Stimulated activated CD4-positive, alpha-beta T cell treated with anti-CD3 and anti-CD28 coated beads, Interleukin-2, amount 100 ng/mL, for 24 hours (primary cell): ENCODE measurements at regions not wholly inside any gene's neighbourhood (a gene's known extent, or its start where the extent isn't known, plus 50 kb on each side); places are given as distances from the start of the nearest gene placed in this dataset.

Source experiments
- DNase-seq, 2 donors: peaks; one replicate each; pipeline ENCODE4 v3.0.0-alpha.2; 2020

DNA sequence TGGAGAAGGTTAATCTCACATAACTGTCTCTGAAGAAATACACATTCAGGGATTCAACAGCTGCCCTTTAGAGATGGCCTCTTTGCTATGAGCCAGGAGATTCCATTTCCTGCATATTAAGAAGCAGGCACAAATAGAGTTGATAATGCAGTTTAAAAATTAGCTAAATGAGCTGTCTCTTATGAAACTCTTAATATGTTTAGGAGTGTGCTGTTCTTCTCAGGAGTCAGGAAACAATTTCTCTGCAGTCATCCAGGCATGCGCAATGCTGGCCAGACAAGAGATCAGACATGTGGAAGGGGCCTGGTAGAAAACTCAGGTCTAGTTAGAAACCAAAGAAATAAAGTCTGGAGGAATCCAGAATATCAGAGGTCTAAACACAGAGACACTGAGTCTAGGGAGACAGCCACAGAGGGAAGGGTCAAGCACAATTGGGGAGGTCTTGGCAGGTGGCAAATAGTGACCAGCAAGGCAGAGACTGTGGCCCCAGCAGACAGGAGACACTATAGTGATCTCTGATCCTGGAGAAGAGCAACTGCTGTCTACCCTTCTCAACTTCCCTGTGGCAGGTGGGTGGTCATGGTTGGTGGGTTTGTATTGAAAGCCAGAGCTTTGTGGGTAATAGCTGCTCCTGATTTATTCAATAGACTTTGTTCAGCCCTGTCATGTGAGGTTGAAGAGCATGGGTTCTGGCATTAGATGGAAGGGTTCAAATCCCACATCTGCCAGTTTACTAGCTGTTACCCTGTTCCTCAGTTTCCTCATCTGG is 185.8 kb upstream of the RMST start:
- DNase-seq = no peak

GRCh38 chr12:97283297-97283696 is 179.3 kb upstream of the RMST start:
- DNase-seq = peak in 1 of 2 donors; percentile 3

DNA sequence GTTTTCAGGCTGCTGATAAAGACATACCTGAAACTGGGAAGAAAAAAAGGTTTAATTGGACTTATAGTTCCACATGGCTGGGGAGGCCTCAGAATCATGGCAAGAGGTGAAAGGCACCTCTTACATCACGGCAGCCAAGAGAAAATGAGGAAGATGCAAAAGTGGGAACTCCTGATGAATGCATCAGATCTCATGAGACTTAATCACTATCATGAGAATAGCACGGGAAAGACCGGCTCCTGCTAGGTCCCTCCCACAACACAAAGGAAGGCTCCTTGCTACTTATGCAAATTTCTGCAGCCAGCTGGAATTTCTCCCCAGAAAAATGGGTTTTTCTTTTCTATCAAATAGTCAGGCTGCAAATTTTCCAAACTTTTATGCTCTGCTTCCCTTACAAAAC is 174.1 kb upstream of the RMST start:
- DNase-seq = no peak

GRCh38 chr12:97292588-97292987 is 170.0 kb upstream of the RMST start:
- no peak for DNase-seq

GRCh38 chr12:97293541-97293940 is 169.1 kb upstream of the RMST start:
- no peak for DNase-seq

DNA sequence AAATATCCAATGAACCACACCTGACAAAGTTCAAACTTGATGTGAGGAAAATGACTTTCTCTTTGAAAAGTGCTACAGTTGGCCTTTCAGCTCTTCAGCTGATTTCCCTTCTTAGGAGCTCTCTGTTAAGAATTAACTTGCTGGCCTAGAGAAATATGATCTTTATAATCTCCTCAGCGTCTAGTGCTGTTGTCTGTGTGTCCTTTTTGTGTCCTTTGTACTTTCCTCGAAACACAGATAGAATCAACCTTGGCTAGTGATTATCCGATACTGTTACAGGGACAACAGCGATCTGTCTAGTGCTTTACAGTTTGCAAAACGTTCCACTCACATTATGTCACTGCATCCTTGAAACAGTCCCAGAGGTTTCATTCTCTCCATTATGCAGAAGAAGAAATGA is 162.8 kb upstream of the RMST start:
- DNase-seq = no peak

- DNase-seq = no peak
Measured at GRCh38 chr12:97300431-97300830, 162.2 kb upstream of the RMST start.

GRCh38 chr12:97300891-97301290 is 161.7 kb upstream of the RMST start:
- no peak for DNase-seq

DNA sequence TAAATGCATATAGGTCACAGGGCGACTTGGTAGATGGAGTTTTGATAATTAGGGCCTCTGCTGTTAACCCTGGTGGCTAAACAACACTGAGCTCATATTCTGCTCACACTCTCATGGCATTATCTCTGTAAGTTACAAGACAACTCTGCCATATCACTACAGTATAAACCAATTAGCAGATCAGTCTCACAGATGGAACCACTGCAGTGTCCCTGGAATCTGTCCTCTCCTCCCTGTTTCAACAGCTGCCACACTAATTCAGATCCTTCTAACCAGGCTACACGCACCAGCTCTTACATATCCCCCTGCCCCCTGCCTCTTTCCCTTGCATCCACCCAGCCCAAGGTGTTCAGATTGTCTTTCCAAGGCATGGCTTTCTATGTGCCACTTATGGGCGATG is 161.0 kb upstream of the RMST start:
- DNase-seq = no peak

DNA sequence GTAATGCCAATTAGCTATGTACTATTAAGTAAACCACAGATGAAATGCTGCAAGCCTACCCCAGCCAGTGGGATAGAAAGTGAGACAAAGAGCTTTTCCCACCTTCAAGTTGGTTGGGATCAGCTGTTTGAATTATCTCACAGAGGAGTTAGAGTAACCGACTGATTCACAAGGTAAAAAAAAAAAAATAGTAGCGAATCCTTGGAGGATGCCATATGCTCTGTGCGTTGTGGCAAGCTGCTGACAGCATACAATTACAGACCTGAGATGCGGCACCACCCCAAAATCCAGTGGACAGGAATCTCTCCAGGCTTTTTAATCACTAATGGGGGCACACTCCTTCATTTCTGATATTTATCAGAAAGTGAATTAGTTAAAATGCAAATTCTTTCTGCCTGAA is 157.0 kb upstream of the RMST start:
- no peak for DNase-seq

DNA sequence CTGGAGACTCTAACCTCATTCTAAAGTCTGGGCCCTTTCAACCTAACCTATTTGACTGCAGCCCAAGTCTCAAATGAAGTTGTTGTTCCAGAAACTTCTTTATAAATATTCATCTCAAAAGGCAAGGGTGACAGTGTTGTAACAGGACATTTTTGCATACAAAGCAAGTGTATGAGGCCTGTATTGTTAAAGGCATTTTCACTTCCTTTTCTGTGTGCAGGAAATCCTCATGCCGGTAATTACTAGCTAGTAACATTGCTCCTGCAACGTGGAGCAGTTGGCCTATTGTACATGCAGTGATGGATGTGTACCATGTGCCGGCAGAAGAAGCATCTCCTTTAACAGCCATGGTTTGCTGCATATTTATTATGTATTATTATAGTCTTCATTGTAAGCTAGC is 156.5 kb upstream of the RMST start:
- no peak for DNase-seq

DNA sequence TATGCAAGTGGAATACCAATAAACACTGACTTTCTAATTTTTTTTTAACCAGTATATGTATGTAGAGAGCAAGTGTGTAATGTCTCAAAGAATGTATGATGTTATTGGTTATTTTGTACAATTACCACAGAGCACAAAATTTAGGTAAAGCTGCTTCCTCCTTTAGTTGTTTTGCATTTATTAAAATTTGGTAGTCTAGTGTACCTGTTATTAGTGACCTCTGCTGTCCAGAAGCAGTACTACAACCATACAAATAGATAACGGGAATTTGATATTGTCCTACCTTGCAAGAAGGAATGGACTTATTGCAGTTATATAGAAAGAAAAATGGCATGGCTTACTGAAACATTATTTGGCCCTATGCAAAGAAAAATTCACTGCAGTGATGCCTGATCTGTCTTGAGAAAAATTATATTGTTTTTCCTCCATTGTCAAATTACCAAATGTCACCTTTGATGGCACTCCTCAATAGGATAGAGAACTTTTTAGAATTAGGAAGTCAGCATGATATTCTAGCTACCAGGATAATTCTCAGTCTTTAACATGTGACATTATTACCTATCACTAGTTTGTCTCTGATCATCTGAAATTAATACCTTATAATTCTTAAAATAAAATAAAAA is 153.9 kb upstream of the RMST start:
- DNase-seq = no peak

DNA sequence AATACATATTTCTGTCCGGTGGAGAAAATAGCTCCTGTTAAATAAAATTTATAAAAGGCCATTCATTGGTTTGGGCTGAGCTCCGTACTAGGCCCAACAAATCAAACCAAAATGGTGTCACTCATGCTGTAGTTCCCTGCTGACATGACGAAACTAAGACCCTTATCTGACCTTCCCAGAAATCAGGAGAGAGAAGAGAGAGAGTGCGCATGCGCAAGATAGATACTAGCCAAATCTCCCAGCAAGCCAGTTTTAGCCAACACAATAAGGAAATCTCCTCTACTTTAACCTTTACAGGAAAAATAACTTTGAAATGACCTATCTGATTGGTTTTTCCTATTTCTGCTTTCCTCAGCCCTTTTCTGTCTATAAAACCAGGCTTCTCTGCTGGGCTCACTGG is 152.7 kb upstream of the RMST start:
- no peak for DNase-seq

GRCh38 chr12:97312570-97313135 is 150.0 kb upstream of the RMST start:
- no peak for DNase-seq

GRCh38 chr12:97313471-97314190 is 149.0 kb upstream of the RMST start:
- DNase-seq = no peak

GRCh38 chr12:97316321-97316720 is 146.3 kb upstream of the RMST start:
- DNase-seq = no peak

DNA sequence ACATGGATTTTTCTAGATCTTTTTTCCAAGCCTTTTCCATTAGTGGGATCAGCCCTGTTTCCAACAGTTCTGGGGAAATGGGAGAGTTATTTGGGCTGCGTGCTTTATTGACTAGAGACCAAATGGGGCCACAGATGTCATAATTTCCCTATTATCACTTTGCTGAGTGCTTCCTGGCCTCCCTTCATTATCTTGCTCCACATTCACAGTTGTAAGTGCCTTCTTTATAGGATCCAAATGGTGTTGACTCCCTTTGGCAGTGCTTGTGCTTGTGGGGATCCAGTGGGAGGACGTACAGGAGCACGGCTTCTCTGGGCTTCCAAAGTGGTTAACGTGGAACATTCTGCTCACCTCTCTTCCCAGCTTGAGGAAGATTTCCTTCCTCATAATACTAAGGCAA is 141.0 kb upstream of the RMST start:
- no peak for DNase-seq

GRCh38 chr12:97322388-97322787 is 140.2 kb upstream of the RMST start:
- no peak for DNase-seq

DNA sequence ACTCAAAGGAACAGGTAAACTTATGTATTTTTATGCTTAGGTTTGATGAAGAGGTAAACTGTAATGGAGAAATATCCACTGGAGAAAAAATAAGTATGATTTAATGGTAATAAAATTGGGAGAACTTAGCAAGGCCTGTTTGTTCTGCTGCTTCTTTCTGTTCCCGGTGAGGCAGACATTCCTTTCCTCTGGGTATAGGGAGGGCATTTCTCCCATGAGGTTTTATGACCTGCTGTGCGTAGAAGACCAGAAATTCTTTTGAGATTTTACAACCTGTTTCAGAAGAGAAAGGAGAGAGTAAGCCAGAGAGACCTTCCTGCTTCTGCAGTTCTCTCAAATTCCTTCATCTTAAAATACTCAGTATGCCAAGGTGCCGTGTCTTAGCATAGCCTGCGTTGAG is 139.4 kb upstream of the RMST start:
- DNase-seq = no peak

DNA sequence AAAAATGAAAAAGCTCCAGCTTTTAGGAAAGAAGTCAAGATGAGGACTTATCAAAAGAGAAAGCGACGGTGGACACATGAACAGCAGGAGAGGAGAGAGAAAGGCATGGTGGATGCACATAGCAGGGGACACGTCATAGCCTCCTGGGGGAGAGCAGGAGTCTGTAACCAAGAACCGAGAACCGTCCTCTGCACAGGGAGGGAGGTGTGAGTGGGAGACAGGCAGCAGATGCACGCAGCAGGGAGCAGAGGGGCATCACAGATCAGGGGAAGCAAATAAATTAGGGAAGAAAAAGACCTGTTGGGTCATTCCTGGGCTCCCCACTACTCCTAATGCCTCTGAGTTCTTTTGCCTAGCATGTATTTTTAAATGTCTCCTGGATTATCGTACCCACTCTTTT is 138.1 kb upstream of the RMST start:
- DNase-seq = no peak

GRCh38 chr12:97335115-97335514 is 127.5 kb upstream of the RMST start:
- DNase-seq = no peak

DNA sequence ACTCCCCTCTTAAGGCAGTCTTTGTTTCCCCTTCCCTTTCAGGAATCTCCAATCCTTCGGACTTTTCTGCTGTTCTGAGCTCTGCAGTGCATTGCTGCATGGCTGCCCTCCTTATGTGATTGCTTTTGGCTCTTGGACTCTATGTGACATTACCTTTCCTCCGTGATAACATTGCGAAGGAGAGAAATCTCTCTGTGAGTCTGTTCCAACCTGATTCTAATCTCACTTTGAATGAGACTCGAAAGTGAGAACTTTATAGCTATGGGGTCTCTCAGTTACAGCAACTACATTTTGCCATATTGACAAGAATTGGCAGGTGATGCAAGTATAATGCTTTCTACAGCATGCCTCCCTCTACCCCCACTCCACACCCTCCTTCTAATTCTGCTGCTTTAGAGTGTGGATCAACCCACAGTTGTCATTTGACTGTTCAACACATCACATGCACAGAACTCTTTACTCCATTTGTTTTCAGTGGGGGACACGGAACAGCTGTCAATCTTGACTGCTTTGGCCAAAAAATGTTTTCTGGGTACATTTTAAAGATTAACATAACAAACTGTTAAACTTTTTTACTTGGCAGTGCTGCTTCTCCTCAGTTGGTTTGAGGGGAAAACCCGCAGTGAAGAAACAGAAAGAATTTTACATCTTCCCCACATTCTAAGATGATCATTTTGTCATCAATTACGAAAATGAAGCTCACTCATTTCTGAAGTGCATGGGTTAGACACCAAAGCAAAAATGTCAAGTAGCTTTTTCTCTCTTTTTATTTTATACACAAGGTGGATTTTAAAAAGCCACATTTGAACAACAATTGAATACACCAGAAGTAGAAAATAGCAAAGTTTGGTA is 125.5 kb upstream of the RMST start:
- DNase-seq = no peak

- DNase-seq = no peak
Measured at GRCh38 chr12:97342130-97342529, 120.5 kb upstream of the RMST start.
